ENCODE measurements at regions not wholly inside any gene's neighbourhood (a gene's known extent, or its start where the extent isn't known, plus 50 kb on each side); places are given as distances from the start of the nearest gene placed in this dataset.
A peak's percentile ranks its signal among the peaks of the same experiment; 100 is the strongest.
"Not testable (repeated sequence)": the region's sequence is repeated elsewhere in the genome, so short reads cannot be mapped to it uniquely, and the experiment has no call there.

DNA sequence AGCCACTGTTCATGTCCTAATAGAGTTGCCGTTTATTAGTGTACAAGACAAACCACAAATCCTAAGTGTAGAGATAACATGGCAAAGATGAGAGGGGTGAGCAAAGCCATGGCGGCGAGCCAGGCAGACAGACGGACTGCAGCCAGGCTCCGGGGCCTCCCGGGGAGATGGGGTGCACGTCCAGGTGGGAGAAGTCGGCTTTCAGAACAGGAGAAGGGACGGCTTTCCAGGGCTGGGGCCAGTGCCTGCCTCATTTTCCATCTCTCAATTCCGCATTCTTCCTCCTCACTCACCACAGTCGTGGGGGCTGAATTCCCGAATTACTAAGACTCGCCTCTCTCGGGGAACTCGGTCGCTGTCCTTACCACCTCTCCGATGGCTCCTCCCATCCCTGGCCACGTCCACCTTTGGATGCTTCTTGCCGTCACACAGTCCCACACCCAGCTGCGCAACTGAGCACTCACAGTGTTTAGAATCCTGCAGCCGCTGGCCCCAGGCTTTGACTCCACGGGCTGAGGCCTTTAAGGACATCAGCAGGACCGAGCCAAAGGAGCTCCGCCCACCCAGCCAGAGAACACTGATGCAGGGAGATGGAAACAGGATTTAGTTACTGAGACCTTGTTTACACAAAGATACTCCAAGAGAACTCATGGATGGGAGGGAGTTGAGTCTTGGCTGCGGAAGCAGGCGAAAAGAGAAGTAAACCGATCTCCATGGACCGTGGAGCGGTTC, 59.7 kb downstream of the RNF112 start:
- TF ChIP-seq, protein P1, sequence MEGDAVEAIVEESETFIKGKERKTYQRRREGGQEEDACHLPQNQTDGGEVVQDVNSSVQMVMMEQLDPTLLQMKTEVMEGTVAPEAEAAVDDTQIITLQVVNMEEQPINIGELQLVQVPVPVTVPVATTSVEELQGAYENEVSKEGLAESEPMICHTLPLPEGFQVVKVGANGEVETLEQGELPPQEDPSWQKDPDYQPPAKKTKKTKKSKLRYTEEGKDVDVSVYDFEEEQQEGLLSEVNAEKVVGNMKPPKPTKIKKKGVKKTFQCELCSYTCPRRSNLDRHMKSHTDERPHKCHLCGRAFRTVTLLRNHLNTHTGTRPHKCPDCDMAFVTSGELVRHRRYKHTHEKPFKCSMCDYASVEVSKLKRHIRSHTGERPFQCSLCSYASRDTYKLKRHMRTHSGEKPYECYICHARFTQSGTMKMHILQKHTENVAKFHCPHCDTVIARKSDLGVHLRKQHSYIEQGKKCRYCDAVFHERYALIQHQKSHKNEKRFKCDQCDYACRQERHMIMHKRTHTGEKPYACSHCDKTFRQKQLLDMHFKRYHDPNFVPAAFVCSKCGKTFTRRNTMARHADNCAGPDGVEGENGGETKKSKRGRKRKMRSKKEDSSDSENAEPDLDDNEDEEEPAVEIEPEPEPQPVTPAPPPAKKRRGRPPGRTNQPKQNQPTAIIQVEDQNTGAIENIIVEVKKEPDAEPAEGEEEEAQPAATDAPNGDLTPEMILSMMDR (IDR thresholded peaks at IDR 0.05) = no peak
- no peak for TF ChIP-seq POLR2A (IDR thresholded peaks at IDR 0.05)
- intact Hi-C loops (cut with DNase I) = no loop called here
- DNase-seq (no peak), ATAC-seq (peak in 3 of 4 donors; percentile 24 to 47 (median 33))
- no peaks in the 10 kb centered on the region for H3K9me3 ChIP-seq
- no peaks in the 10 kb centered on the region for H3K27me3 ChIP-seq
- H3K4me3 ChIP-seq = no peak overlapping the region
- H3K27ac ChIP-seq = no peak overlapping the region
- 54% methylated on average over 26 of the region's 29 CpGs for WGBS (ENCODE audit: insufficient coverage, low coverage, low lambda C conversion rate, missing lambda C conversion rate)
- H3K4me1 ChIP-seq = no peaks in the 10 kb centered on the region
- no peaks in the 10 kb centered on the region for H3K36me3 ChIP-seq

DNA sequence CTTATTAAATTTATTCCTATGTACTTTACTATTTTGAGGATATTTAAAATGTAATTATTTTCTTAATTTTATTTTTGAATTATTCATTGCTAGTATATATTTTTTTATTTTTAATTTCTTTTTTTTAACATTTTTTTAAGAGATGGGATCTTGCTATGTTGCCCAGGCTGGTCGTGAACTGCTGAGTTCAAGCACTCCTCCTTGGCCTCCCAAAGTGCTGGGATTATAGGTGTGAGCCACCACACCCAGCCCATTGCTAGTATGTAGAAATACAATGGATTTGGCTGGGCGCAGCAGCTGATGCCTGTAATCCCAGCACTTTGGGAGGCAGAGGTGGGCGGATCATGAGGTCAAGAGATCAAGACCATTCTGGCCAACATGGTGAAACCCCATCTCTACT, 59.2 kb upstream of the SLC47A1 start:
- H3K9me3 ChIP-seq; intact Hi-C loops (cut with DNase I); ATAC-seq; DNase-seq; H3K27ac ChIP-seq; H3K36me3 ChIP-seq; H3K4me1 ChIP-seq; H3K4me3 ChIP-seq; H3K27me3 ChIP-seq: not testable (repeated sequence)
- WGBS (ENCODE audit: insufficient coverage, low coverage, low lambda C conversion rate, missing lambda C conversion rate) = 95% methylated on average over 3 of the region's 3 CpGs

DNA sequence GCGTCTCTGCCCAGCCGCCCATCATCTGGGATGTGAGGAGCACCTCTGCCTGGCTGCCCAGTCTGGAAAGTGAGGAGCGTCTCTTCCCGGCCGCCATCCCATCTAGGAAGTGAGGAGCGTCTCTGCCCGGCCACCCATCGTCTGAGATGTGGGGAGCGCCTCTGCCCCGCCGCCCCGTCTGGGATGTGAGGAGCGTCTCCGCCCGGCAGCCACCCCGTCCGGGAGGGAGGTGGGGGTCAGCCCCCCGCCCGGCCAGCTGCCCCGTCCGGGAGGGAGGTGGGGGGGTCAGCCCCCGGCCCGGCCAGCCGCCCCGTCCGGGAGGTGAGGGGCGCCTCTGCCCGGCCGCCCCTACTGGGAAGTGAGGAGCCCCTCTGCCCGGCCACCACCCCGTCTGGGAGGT, 57.9 kb upstream of the SLC47A1 start:
- H3K27me3 ChIP-seq; H3K9me3 ChIP-seq; ATAC-seq; H3K4me3 ChIP-seq; DNase-seq; H3K36me3 ChIP-seq; H3K4me1 ChIP-seq; H3K27ac ChIP-seq; intact Hi-C loops (cut with DNase I): not testable (repeated sequence)
- WGBS (ENCODE audit: insufficient coverage, low coverage, low lambda C conversion rate, missing lambda C conversion rate) = no CpG with 5 or more reads among the region's 31 CpGs

DNA sequence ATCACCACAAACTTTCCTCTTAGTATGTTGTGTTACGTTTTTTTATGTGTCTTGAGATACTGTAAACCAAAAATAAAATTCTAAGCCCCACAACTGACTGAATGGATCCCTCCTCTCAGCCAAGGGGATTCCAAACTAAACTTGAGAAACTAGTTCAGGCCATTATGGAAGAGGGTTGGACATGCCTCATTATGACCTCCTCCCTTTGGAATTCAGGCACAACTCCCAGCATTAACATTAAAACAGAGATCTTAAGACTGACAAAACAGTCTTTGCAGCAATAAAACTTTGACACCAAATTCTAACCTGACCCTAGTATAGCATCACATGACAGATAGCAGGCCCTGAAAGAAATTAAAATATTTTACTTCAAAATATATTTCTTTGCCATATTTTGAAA, 51.1 kb upstream of the SLC47A1 start:
- ATAC-seq = no peak
- no peaks in the 10 kb centered on the region for H3K27me3 ChIP-seq
- H3K4me1 ChIP-seq = no peaks in the 10 kb centered on the region
- TF ChIP-seq, protein P1 (IDR thresholded peaks at IDR 0.05) = no peak
- no peak for TF ChIP-seq POLR2A (IDR thresholded peaks at IDR 0.05)
- intact Hi-C loops (cut with DNase I) = no loop called here
- no peak for DNase-seq
- H3K27ac ChIP-seq = no peak overlapping the region
- H3K36me3 ChIP-seq = no peaks in the 10 kb centered on the region
- H3K4me3 ChIP-seq = no peak overlapping the region
- no peaks in the 10 kb centered on the region for H3K9me3 ChIP-seq
- 55% methylated on average over 1 of the region's 1 CpG for WGBS (ENCODE audit: insufficient coverage, low coverage, low lambda C conversion rate, missing lambda C conversion rate)

Measured in right lobe of liver (tissue), 6 donors.